GM12878 (cell line): ENCODE measurements at regions not wholly inside any gene's neighbourhood (a gene's known extent, or its start where the extent isn't known, plus 50 kb on each side); places are given as distances from the start of the nearest gene placed in this dataset.

ENCODE experiments used
- ATAC-seq: fragments of 200-7000 bp; cut with Tn5 transposase; 3 replicates; pipeline ENCODE4 v1.9.1; 2020; ENCODE audit warnings: mild to moderate bottlenecking, moderate library complexity
- BruUV-seq: library from RNA; stranded (reverse); fragments of 400-500 nt; replicated peaks from 2 replicates; lab custom pipeline; 2021; lab: Mats Ljungman, UMichigan
- CTCF ChIA-PET: fragments of 300-600 bp; sonication (Branson Sonifier 250); formaldehyde crosslinking; extraction: SDS; loops from one replicate; lab custom pipeline; 2021; ENCODE audit warnings: inconsistent platforms; lab: Yijun Ruan, JAX
- POLR2A ChIA-PET: fragments of 350-600 bp; formaldehyde crosslinking; extraction: SDS; loops from one replicate; lab custom pipeline; 2021; ENCODE audit warnings: inconsistent platforms; lab: Charles Lee
- RAD21 ChIA-PET: fragments of 300-600 bp; sonication (Branson Sonifier 250); formaldehyde crosslinking; loops from one replicate; lab custom pipeline; 2023; ENCODE audit warnings: antibody characterized with exemption; ENCODE audit not compliant: unreplicated experiment; lab: Charles Lee
- SMC1A ChIA-PET: fragments of 300-600 bp; sonication (Branson Sonifier 250); formaldehyde crosslinking; loops from one replicate; lab custom pipeline; 2023; ENCODE audit not compliant: unreplicated experiment, uncharacterized antibody; lab: Charles Lee
- DNase-seq: peaks from one replicate; pipeline ENCODE4 v3.0.0-alpha.2; 2011; ENCODE audit warnings: low read depth, low spot score
- FAIRE-seq: peaks from 3 replicates; lab custom pipeline; 2011; peaks lifted over from hg19 to GRCh38; lab: Jason Lieb, UNC
- H2AFZ ChIP-seq: 2 replicates; pipeline ENCODE4 v1.6.0; 2011; ENCODE audit warnings: low read depth, low read length, control low read depth; ENCODE audit not compliant: control insufficient read depth
- H3K27ac ChIP-seq: 2 replicates; pipeline ENCODE4 v1.5.1; 2011; ENCODE audit warnings: control low read depth; ENCODE audit not compliant: control insufficient read depth, insufficient read depth
- H3K27me3 ChIP-seq, 2 experiments: replicated peaks in 1 of 2; 2 replicates each; pipeline versions ENCODE4 v1.6.0 to v1.6.1; 2011; ENCODE audit warnings: low read length in 1 of 2; ENCODE audit not compliant: control insufficient read depth in 2 of 2, insufficient read depth in 2 of 2
- H3K36me3 ChIP-seq, 2 experiments: 2 replicates each; pipeline ENCODE4 v1.5.1; 2011; ENCODE audit warnings: low read length in 1 of 2; ENCODE audit not compliant: control insufficient read depth in 2 of 2, insufficient read depth in 2 of 2
- H3K4me1 ChIP-seq: 2 replicates; pipeline ENCODE4 v1.6.1; 2011; ENCODE audit warnings: mild to moderate bottlenecking, low read length, moderate library complexity, mixed read lengths; ENCODE audit not compliant: control insufficient read depth, insufficient read depth
- H3K4me2 ChIP-seq: 2 replicates; pipeline ENCODE4 v1.6.0; 2011; ENCODE audit warnings: control low read depth; ENCODE audit not compliant: control insufficient read depth, insufficient read depth
- H3K4me3 ChIP-seq: fragments of 200-600 bp; sonication (generic); 2 replicates; pipeline ENCODE4 v1.5.1; 2016
- H3K79me2 ChIP-seq: 2 replicates; pipeline ENCODE4 v1.6.0; 2011; ENCODE audit warnings: low read length; ENCODE audit not compliant: control insufficient read depth, insufficient read depth
- H3K9ac ChIP-seq: 2 replicates; pipeline ENCODE4 v1.8.0; 2011; ENCODE audit warnings: low read length, control low read depth, mixed read lengths; ENCODE audit not compliant: control insufficient read depth, insufficient read depth
- H3K9me3 ChIP-seq: replicated peaks from 3 replicates; pipeline ENCODE4 v1.5.1; 2011; ENCODE audit warnings: mild to moderate bottlenecking, low read length; ENCODE audit not compliant: control insufficient read depth, insufficient read depth
- H4K20me1 ChIP-seq: 2 replicates; pipeline ENCODE4 v1.6.0; 2011; ENCODE audit not compliant: control insufficient read depth, insufficient read depth
- NFIC ChIP-seq: IDR thresholded peaks from 2 replicates; pipeline ENCODE4 v1.6.1; 2012; ENCODE audit warnings: low read depth, mild to moderate bottlenecking, inconsistent platforms, low read length, moderate library complexity
- NFXL1 ChIP-seq: fragments of 450-650 bp; IDR thresholded peaks from 2 replicates; pipeline ENCODE4 v1.6.1; 2017; ENCODE audit warnings: antibody characterized with exemption, mild to moderate bottlenecking, borderline replicate concordance
- TCF3 ChIP-seq: IDR thresholded peaks from 2 replicates; pipeline ENCODE4 v1.6.1; 2012; ENCODE audit warnings: low read depth, mild to moderate bottlenecking, low read length, borderline replicate concordance; ENCODE audit not compliant: insufficient read depth
- YY1 ChIP-seq: IDR thresholded peaks from 2 replicates; pipeline ENCODE4 v1.6.1; 2011; ENCODE audit warnings: low read depth, mild to moderate bottlenecking, low read length
- ZNF687 ChIP-seq: fragments of 450-650 bp; IDR thresholded peaks from 2 replicates; pipeline ENCODE4 v1.6.1; 2017; ENCODE audit warnings: mild to moderate bottlenecking, moderate library complexity
- WGBS: methylation state at CpG from one replicate; pipeline ENCODE4 v1.1.6; 2016; ENCODE audit warnings: low lambda C conversion rate; ENCODE audit not compliant: insufficient replicate concordance, insufficient coverage; ENCODE audit errors: missing lambda C conversion rate; 5-methylcytosine and 5-hydroxymethylcytosine counted together
- in situ Hi-C: fragments of 300-500 bp; cut with MboI; formaldehyde crosslinking; loops from 9 replicates; pipeline ENCODE4 v1.14.3; 2018; ENCODE audit warnings: mixed read lengths
- intact Hi-C: fragments of 100-400 bp; cut with micrococcal nuclease; formaldehyde crosslinking; loops from one replicate; pipeline ENCODE4 v1.14.2; 2022; ENCODE audit not compliant: unreplicated experiment

- ATAC-seq (no peak), DNase-seq (no peak), FAIRE-seq (no peak)
- RAD21 ChIA-PET: no interaction called here
- POLR2A ChIA-PET: no interaction called here
- no peaks in the 10 kb centered on the region for H3K4me1 ChIP-seq
- H3K79me2 ChIP-seq: no peaks in the 10 kb centered on the region
- H3K36me3 ChIP-seq: no peaks in the 10 kb centered on the region
- intact Hi-C loops: no loop called here
- no peak overlapping the region for H2AFZ ChIP-seq
- H3K4me3 ChIP-seq: no peak overlapping the region
- no peak overlapping the region for H3K4me2 ChIP-seq
- WGBS: 4% methylated on average over 1 of the region's 1 CpG
- SMC1A ChIA-PET: no interaction called here
- no peak overlapping the region for H3K27ac ChIP-seq
- H3K27me3 ChIP-seq: no peaks in the 10 kb centered on the region
- H3K9me3 ChIP-seq: no peaks in the 10 kb centered on the region
- BruUV-seq: no TSS peak
- CTCF ChIA-PET: no interaction called here
- H4K20me1 ChIP-seq: no peaks in the 10 kb centered on the region
- H3K9ac ChIP-seq: no peak overlapping the region
- no peak for TF ChIP-seq NFIC
- TF ChIP-seq TCF3: no peak
- no peak for TF ChIP-seq NFXL1
- TF ChIP-seq YY1: no peak
- no peak for TF ChIP-seq ZNF687
- in situ Hi-C loops: no loop called here
Observed at GRCh38 chr2:226127682-226128081, 671.9 kb downstream of the IRS1 start.
